ENCODE measurements at regions not wholly inside any gene's neighbourhood (a gene's known extent, or its start where the extent isn't known, plus 50 kb on each side); places are given as distances from the start of the nearest gene placed in this dataset.

DNA sequence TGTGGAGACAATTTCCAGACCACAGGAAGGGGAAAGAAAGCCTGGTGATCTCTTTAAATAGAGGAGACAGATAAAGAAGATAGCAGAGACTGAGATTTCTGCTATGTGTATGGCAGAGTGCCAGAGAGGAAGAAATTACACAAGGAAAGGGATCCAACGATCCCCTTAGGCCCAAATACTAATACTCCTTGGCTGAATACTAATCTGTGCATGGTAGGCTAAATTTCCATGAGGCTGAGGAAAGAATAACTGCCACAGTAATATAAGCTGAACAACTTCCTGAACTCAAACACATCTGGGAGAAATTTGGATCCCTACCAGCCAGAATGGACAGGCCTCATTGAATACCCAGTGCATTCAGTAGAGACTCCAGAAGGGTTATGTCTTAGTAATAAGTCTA is 83.3 kb upstream of the TNFAIP3 start:
- Mint-ChIP-seq H3K27me3 (no peaks in the 10 kb centered on the region), H3K4me1 (peaks cover 4% of the 10 kb centered on the region), H3K27ac (no peak overlapping the region), H3K4me3 (no peak overlapping the region), H3K9me3 (ENCODE audit: insufficient read depth) (no peaks in the 10 kb centered on the region)
- DNase-seq (no peak), ATAC-seq (ENCODE audit: low read depth) (no peak)
- Histone ChIP-seq H3K79me2 (ENCODE audit: control insufficient read depth, insufficient read depth, low read length) (no peaks in the 10 kb centered on the region), H2AFZ (ENCODE audit: insufficient read depth, low read depth, low read length, poor library complexity, severe bottlenecking) (no peak overlapping the region), H3K9me3 (ENCODE audit: control extremely low read depth in 1 of 3, control insufficient read depth in 2 of 3, insufficient read depth in 1 of 3, low read length in 2 of 3) (no peaks in the 10 kb centered on the region), H3K36me3 (replicated peaks in 1 of 2; ENCODE audit: control extremely low read depth in 1 of 2, control insufficient read depth in 1 of 2, extremely low read depth in 1 of 2, insufficient read depth in 2 of 2, low read length in 1 of 2) (no peaks in the 10 kb centered on the region), H3K4me3 (ENCODE audit: control extremely low read depth in 1 of 5, extremely low read depth in 1 of 5, insufficient read depth in 1 of 5, low read depth in 2 of 5, low read length in 4 of 5) (no peak overlapping the region), H4K20me1 (ENCODE audit: control insufficient read depth, insufficient read depth, low read length, poor library complexity, severe bottlenecking) (no peaks in the 10 kb centered on the region), H3K27ac (ENCODE audit: low read length in 2 of 2) (no peak overlapping the region), H3K9ac (ENCODE audit: low read length) (no peak overlapping the region), H3K4me1 (ENCODE audit: control insufficient read depth in 2 of 2, insufficient read depth in 2 of 2, low read length in 2 of 2) (no peaks in the 10 kb centered on the region), H3K27me3 (replicated peaks in 1 of 4; ENCODE audit: control extremely low read depth in 1 of 4, control insufficient read depth in 3 of 4, insufficient read depth in 4 of 4, low read length in 3 of 4) (no peaks in the 10 kb centered on the region), H3K4me2 (replicated peaks; ENCODE audit: low read depth, low read length, poor library complexity, severe bottlenecking) (no peak overlapping the region)
- TF ChIP-seq EZH2 (IDR thresholded peaks at IDR 0.05; ENCODE audit: borderline replicate concordance, insufficient read depth, low read depth, low read length, poor library complexity, severe bottlenecking) = no peak
- TF ChIP-seq, protein P1, sequence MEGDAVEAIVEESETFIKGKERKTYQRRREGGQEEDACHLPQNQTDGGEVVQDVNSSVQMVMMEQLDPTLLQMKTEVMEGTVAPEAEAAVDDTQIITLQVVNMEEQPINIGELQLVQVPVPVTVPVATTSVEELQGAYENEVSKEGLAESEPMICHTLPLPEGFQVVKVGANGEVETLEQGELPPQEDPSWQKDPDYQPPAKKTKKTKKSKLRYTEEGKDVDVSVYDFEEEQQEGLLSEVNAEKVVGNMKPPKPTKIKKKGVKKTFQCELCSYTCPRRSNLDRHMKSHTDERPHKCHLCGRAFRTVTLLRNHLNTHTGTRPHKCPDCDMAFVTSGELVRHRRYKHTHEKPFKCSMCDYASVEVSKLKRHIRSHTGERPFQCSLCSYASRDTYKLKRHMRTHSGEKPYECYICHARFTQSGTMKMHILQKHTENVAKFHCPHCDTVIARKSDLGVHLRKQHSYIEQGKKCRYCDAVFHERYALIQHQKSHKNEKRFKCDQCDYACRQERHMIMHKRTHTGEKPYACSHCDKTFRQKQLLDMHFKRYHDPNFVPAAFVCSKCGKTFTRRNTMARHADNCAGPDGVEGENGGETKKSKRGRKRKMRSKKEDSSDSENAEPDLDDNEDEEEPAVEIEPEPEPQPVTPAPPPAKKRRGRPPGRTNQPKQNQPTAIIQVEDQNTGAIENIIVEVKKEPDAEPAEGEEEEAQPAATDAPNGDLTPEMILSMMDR (IDR thresholded peaks at IDR 0.05) = no peak
- ChIA-PET POLR2A (no interaction called here), CTCF (interaction anchor here (1.6 kb wide), 1 partner anchor 16 kb away, joined by 4 read pairs; no protein-coding TSS in a partner anchor)
- no CpG with 5 or more reads among the region's 1 CpG for WGBS (ENCODE audit: insufficient coverage)
- intact Hi-C loops (cut with micrococcal nuclease) = no loop called here

DNA sequence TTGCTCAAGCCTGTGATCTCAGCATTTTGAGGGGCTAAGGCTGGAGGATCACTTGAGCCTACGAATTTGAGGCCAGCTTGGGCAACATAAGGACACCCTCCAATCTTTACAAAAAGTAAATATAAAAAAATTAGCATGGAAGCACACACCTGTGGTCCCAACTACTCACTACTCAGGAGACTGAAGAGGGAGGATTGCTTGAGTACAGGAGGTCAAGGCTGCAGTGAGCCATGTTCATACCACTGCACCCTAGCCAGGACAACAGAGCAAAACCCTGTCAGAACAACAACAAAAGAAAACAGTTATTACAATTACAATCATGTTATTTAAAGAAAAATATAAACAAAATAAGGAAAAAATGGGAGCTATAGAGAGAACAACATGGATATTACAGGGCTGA is 82.5 kb upstream of the TNFAIP3 start:
- Mint-ChIP-seq H3K27me3 (no peaks in the 10 kb centered on the region), H3K9me3 (ENCODE audit: insufficient read depth) (peaks cover 3% of the 10 kb centered on the region), H3K4me1 (peaks cover 7% of the 10 kb centered on the region), H3K27ac (no peak overlapping the region), H3K4me3 (no peak overlapping the region)
- ATAC-seq (ENCODE audit: low read depth) (no peak), DNase-seq (no peak)
- intact Hi-C loops (cut with micrococcal nuclease) = no loop called here
- Histone ChIP-seq H3K36me3 (replicated peaks in 1 of 2; ENCODE audit: control extremely low read depth in 1 of 2, control insufficient read depth in 1 of 2, extremely low read depth in 1 of 2, insufficient read depth in 2 of 2, low read length in 1 of 2) (no peaks in the 10 kb centered on the region), H2AFZ (ENCODE audit: insufficient read depth, low read depth, low read length, poor library complexity, severe bottlenecking) (no peak overlapping the region), H3K79me2 (ENCODE audit: control insufficient read depth, insufficient read depth, low read length) (no peaks in the 10 kb centered on the region), H3K4me1 (ENCODE audit: control insufficient read depth in 2 of 2, insufficient read depth in 2 of 2, low read length in 2 of 2) (peaks cover 0 to 2% of the 10 kb centered on the region in 2 donors), H3K9ac (ENCODE audit: low read length) (no peak overlapping the region), H3K4me2 (replicated peaks; ENCODE audit: low read depth, low read length, poor library complexity, severe bottlenecking) (no peak overlapping the region), H4K20me1 (ENCODE audit: control insufficient read depth, insufficient read depth, low read length, poor library complexity, severe bottlenecking) (no peaks in the 10 kb centered on the region), H3K4me3 (ENCODE audit: control extremely low read depth in 1 of 5, extremely low read depth in 1 of 5, insufficient read depth in 1 of 5, low read depth in 2 of 5, low read length in 4 of 5) (no peak overlapping the region), H3K27ac (ENCODE audit: low read length in 2 of 2) (no peak overlapping the region), H3K9me3 (ENCODE audit: control extremely low read depth in 1 of 3, control insufficient read depth in 2 of 3, insufficient read depth in 1 of 3, low read length in 2 of 3) (peaks cover 0 to 4% (median 0%) of the 10 kb centered on the region in 3 donors), H3K27me3 (replicated peaks in 1 of 4; ENCODE audit: control extremely low read depth in 1 of 4, control insufficient read depth in 3 of 4, insufficient read depth in 4 of 4, low read length in 3 of 4) (no peaks in the 10 kb centered on the region)
- ChIA-PET POLR2A (no interaction called here), CTCF (interaction anchor here (1.6 kb wide), 1 partner anchor 15 kb away, joined by 4 read pairs; no protein-coding TSS in a partner anchor)
- WGBS (ENCODE audit: insufficient coverage) = no CpG with 5 or more reads among the region's 1 CpG
- no peak for TF ChIP-seq EZH2 (IDR thresholded peaks at IDR 0.05; ENCODE audit: borderline replicate concordance, insufficient read depth, low read depth, low read length, poor library complexity, severe bottlenecking)
- TF ChIP-seq, protein P1 (IDR thresholded peaks at IDR 0.05) = no peak
